Thyroid gland (tissue), 4 donors: ENCODE measurements at regions not wholly inside any gene's neighbourhood (a gene's known extent, or its start where the extent isn't known, plus 50 kb on each side); places are given as distances from the start of the nearest gene placed in this dataset.

ENCODE experiments used
- CTCF ChIP-seq, 6 experiments: fragments of 200-600 bp in 3 of 6; fragments of 450-650 bp in 3 of 6; sonication (generic) in 3 of 6; IDR thresholded peaks; one replicate each; pipeline ENCODE4 v1.5.1; 2016 to 2019; ENCODE audit warnings: antibody characterized with exemption in 6 of 6, mild to moderate bottlenecking in 2 of 6, inconsistent platforms in 1 of 6, moderate library complexity in 1 of 6
- POLR2A ChIP-seq, 2 donors: fragments of 450-650 bp; IDR thresholded peaks; one replicate each; pipeline ENCODE4 v1.6.1; 2017; ENCODE audit warnings: antibody characterized with exemption in 2 of 2, mild to moderate bottlenecking in 2 of 2, moderate library complexity in 1 of 2

GRCh38 chr1:101141376-101141775 is 95.4 kb upstream of the S1PR1 start:
- TF ChIP-seq CTCF (IDR thresholded peaks at IDR 0.05) (no peak), POLR2A (IDR thresholded peaks at IDR 0.05) (no peak)
